ENCODE measurements at regions not wholly inside any gene's neighbourhood (a gene's known extent, or its start where the extent isn't known, plus 50 kb on each side); places are given as distances from the start of the nearest gene placed in this dataset.

- H3K27ac Mint-ChIP-seq = no peak overlapping the region
- no peaks in the 10 kb centered on the region for H3K4me1 Mint-ChIP-seq
- H3K9me3 Mint-ChIP-seq = no peaks in the 10 kb centered on the region
- DNase-seq (no peak), ATAC-seq (no peak)
- no peaks in the 10 kb centered on the region for H3K36me3 Mint-ChIP-seq (ENCODE audit: low read depth)
- H3K4me3 Mint-ChIP-seq = no peak overlapping the region
- H3K27me3 Mint-ChIP-seq = no peaks in the 10 kb centered on the region
Measured at GRCh38 chr1:72918940-72919339, 636.6 kb upstream of the NEGR1 start.

DNA sequence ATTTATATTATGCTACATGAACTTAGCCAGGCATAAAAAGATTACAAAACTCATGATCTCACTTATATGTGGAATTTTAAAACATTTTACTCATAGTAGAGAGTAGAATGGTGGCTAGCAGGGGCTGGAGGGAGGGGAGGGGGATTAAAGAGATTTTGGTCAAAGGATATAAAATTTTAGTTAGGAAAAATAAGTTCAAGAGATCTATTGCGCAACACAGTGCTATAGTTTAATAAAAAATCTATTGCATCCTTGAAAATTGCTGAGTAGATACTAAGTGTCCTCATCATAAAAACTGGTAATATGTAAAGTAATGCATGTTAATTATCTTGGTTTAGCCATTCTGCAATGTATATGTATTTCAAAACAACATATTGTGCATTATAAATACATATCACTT, 635.6 kb upstream of the NEGR1 start:
- Mint-ChIP-seq H3K36me3 (ENCODE audit: low read depth) (no peaks in the 10 kb centered on the region), H3K9me3 (no peaks in the 10 kb centered on the region), H3K4me1 (no peaks in the 10 kb centered on the region), H3K4me3 (no peak overlapping the region), H3K27me3 (no peaks in the 10 kb centered on the region), H3K27ac (no peak overlapping the region)
- DNase-seq = no peak
- no peak for ATAC-seq

GRCh38 chr1:72915581-72915980, 633.2 kb upstream of the NEGR1 start:
- no peaks in the 10 kb centered on the region for H3K36me3 Mint-ChIP-seq (ENCODE audit: low read depth)

DNA sequence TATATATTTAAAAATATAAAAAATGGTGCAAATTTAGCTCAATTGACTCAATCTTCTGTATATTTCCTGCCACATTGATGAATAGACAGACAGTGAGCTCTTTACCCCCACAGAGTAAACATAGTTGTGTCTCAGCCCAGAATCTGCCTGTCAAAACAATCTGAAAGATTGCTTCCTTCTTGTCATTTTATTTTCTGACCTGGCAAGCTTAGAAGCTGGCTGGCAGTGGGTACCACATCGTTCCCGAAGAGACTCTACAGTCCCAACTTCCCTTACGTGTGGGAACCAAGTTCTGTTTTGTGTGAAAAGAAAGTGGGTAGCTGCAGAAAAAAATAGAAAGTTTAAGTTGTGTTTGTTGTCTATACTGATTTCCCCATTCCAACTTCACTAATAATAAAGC, 629.3 kb upstream of the NEGR1 start:
- DNase-seq = no peak
- H3K27ac Mint-ChIP-seq = no peak overlapping the region
- ATAC-seq = no peak
- H3K27me3 Mint-ChIP-seq = no peaks in the 10 kb centered on the region
- no peak overlapping the region for H3K4me3 Mint-ChIP-seq
- peaks cover 5% of the 10 kb centered on the region for H3K9me3 Mint-ChIP-seq
- H3K4me1 Mint-ChIP-seq = no peaks in the 10 kb centered on the region
- no peaks in the 10 kb centered on the region for H3K36me3 Mint-ChIP-seq (ENCODE audit: low read depth)

More at GRCh38 chr1:72915581-72915980, 633.2 kb upstream of the NEGR1 start:
- Mint-ChIP-seq H3K4me1 (no peaks in the 10 kb centered on the region), H3K4me3 (no peak overlapping the region), H3K9me3 (no peaks in the 10 kb centered on the region), H3K27ac (no peak overlapping the region), H3K27me3 (no peaks in the 10 kb centered on the region)
- DNase-seq (no peak), ATAC-seq (no peak)

GRCh38 chr1:72896256-72896655, 613.9 kb upstream of the NEGR1 start:
- H3K27me3 Mint-ChIP-seq = no peaks in the 10 kb centered on the region
- DNase-seq (no peak), ATAC-seq (no peak)
- H3K4me1 Mint-ChIP-seq = no peaks in the 10 kb centered on the region
- no peak overlapping the region for H3K27ac Mint-ChIP-seq
- no peak overlapping the region for H3K4me3 Mint-ChIP-seq
- no peaks in the 10 kb centered on the region for H3K9me3 Mint-ChIP-seq
- no peaks in the 10 kb centered on the region for H3K36me3 Mint-ChIP-seq (ENCODE audit: low read depth)

DNA sequence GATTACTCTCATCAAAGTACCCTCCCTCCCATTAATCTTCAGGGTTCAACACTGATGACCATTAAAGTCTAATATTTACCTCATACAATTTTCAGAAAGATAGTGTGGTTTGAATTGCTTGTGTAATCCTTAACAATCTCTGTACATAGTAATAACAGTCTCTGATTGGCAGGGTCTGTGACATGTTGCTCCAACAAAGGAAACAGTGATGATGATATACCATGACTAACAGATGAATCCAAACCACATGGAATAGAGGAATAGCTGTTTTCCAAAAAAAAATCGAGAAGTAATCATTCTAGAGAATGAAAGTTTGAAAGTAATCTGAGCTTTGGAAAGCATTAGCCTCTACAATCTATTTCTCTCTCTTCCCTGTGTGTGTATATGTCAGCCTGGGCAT, 610.1 kb upstream of the NEGR1 start:
- Mint-ChIP-seq H3K27me3 (no peaks in the 10 kb centered on the region), H3K36me3 (ENCODE audit: low read depth) (no peaks in the 10 kb centered on the region), H3K9me3 (peaks cover 4% of the 10 kb centered on the region), H3K4me1 (no peaks in the 10 kb centered on the region), H3K27ac (no peak overlapping the region), H3K4me3 (no peak overlapping the region)
- ATAC-seq (no peak), DNase-seq (no peak)

DNA sequence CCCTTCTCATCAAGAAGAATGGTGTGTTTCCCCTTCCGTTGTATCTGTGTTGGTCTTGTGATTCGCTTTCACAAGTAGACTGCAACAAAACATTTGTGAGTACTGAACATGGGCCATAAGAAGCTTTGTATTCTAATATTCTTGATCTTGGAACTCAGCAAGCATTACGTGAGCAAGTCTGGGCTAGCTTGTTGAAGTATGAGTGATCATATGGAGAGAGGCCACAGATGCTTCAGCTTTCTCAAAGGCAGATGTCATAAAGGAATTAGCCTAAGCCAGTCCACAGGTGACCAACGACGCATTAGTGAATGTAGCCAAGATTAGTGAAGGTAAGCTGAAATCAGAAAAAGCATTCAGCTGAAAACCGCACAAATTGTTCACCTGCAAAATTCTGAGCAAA, 609.6 kb upstream of the NEGR1 start:
- H3K9me3 Mint-ChIP-seq = peaks cover 4% of the 10 kb centered on the region

DNA sequence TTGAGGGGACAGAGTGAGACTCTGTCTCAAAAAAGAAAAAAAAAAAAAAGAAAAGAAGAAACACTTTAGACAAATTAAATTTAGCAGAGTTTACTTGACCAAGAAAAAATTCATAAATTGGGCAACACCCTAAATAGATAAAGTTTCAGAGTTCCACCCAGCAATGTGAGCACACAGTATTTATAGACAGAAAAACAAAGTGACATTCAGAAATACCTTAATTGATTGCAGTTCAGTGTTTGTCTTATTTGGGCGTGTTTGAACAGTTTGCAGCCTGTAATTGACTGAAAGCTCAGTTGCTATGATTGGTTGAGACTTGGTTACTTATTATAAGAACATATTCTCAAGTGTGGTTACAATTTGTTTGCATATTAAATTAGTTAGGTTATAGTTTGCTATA, 603.5 kb upstream of the NEGR1 start:
- H3K36me3 Mint-ChIP-seq (ENCODE audit: low read depth) = no peaks in the 10 kb centered on the region
- H3K9me3 Mint-ChIP-seq = peaks cover 9% of the 10 kb centered on the region

More for the DNA sequence above, 609.6 kb upstream of the NEGR1 start:
- DNase-seq (no peak), ATAC-seq (no peak)
- no peaks in the 10 kb centered on the region for H3K36me3 Mint-ChIP-seq (ENCODE audit: low read depth)
- H3K27ac Mint-ChIP-seq = no peak overlapping the region
- H3K27me3 Mint-ChIP-seq = no peaks in the 10 kb centered on the region
- H3K4me3 Mint-ChIP-seq = no peak overlapping the region
- H3K4me1 Mint-ChIP-seq = no peaks in the 10 kb centered on the region

DNA sequence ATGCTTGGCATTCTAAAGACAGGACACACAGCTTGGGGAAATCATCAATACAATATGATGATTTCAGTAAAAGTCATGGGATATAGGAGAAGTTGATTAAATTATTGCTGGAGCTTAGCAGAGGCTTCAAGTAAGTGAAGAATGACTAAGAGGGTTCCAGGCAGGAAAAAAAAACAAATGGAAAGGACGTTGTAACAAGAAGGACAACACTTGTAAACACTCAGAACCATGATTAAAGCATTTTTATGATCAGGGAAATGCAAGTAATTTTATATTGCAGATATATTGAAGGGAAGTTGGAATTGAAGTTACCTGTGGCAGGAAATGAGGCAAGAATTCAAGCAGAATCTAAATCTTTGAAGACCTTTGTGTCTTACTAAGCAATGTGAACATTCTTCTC, 602.7 kb upstream of the NEGR1 start:
- H3K4me1 Mint-ChIP-seq = no peaks in the 10 kb centered on the region
- DNase-seq = no peak
- H3K4me3 Mint-ChIP-seq = no peak overlapping the region
- no peaks in the 10 kb centered on the region for H3K36me3 Mint-ChIP-seq (ENCODE audit: low read depth)
- H3K9me3 Mint-ChIP-seq = peaks cover 9% of the 10 kb centered on the region
- no peaks in the 10 kb centered on the region for H3K27me3 Mint-ChIP-seq
- no peak for ATAC-seq
- no peak overlapping the region for H3K27ac Mint-ChIP-seq

More for the DNA sequence above, 603.5 kb upstream of the NEGR1 start:
- Mint-ChIP-seq H3K4me3 (no peak overlapping the region), H3K27me3 (no peaks in the 10 kb centered on the region), H3K27ac (no peak overlapping the region), H3K4me1 (no peaks in the 10 kb centered on the region)
- no peak for DNase-seq
- ATAC-seq = no peak

DNA sequence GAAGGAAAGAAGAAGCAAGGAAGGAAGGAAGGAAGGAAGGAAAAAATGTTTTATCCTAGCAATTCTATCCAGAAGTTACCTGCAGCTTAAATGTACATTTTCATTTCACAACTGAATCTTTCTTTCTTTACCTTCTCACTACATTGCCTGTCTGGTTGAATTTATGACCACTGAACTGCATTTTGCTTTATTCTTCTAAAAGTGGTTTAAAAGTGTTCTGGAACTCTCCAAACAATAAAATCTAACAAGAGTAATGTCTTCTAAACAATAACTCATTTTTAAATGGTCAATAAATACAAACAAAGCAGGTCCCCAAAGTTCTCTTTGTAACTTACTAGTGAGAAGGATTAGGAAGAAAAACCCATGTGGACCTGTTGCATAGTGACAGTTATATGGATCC, 587.5 kb upstream of the NEGR1 start:
- no peaks in the 10 kb centered on the region for H3K36me3 Mint-ChIP-seq (ENCODE audit: low read depth)
- no peak overlapping the region for H3K4me3 Mint-ChIP-seq
- H3K27ac Mint-ChIP-seq = no peak overlapping the region
- H3K9me3 Mint-ChIP-seq = peaks cover 10% of the 10 kb centered on the region
- no peaks in the 10 kb centered on the region for H3K4me1 Mint-ChIP-seq
- no peak for ATAC-seq
- no peaks in the 10 kb centered on the region for H3K27me3 Mint-ChIP-seq
- DNase-seq = no peak

- ATAC-seq (no peak), DNase-seq (no peak)
- Mint-ChIP-seq H3K9me3 (peaks cover 10% of the 10 kb centered on the region), H3K4me3 (no peak overlapping the region), H3K27me3 (no peaks in the 10 kb centered on the region), H3K36me3 (ENCODE audit: low read depth) (no peaks in the 10 kb centered on the region), H3K27ac (no peak overlapping the region), H3K4me1 (no peaks in the 10 kb centered on the region)
Measured at GRCh38 chr1:72869441-72869840, 587.1 kb upstream of the NEGR1 start.

DNA sequence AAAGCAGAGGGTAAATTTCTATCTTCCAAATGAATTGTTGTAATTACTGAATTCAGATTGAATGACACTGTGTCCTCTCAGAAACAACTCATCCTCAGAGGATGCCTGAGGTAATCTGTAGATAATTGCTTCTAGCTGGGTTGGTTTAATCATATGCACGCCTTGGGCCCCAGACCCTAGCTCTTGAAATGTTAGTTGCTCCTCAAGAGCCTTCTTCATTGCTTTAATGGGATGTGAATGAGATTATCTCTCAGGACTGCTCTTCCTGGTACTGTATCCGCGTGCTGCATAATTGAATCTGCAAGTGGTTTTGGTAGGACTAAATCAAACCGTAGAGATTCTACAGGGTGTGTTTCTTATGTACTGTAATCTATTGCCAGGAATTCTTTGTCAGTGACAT, 569.3 kb upstream of the NEGR1 start:
- H3K36me3 Mint-ChIP-seq (ENCODE audit: low read depth) = no peaks in the 10 kb centered on the region
- DNase-seq (no peak), ATAC-seq (no peak)
- no peak overlapping the region for H3K27ac Mint-ChIP-seq
- no peak overlapping the region for H3K4me3 Mint-ChIP-seq
- H3K27me3 Mint-ChIP-seq = no peaks in the 10 kb centered on the region
- H3K9me3 Mint-ChIP-seq = no peaks in the 10 kb centered on the region
- no peaks in the 10 kb centered on the region for H3K4me1 Mint-ChIP-seq

DNA sequence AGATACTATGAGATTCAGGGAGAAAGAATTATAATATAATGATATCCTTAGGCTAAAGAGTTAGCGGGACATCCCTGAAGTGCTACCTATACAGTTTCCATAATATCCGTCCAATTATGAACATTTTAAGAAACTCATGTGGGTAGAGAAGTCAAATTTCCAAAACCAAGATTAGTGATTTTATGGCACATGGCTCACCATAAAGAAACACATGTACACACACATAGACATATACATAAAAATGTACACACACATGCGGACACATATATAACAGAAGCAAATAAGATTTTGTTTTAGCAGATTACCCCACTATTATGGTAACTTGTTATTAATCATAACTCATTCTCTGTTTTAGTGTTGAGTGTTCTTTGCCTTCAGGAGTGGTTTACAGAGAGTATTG, 566.7 kb upstream of the NEGR1 start:
- DNase-seq (no peak), ATAC-seq (no peak)
- Mint-ChIP-seq H3K4me1 (no peaks in the 10 kb centered on the region), H3K27ac (no peak overlapping the region), H3K36me3 (ENCODE audit: low read depth) (no peaks in the 10 kb centered on the region), H3K9me3 (no peaks in the 10 kb centered on the region), H3K4me3 (no peak overlapping the region), H3K27me3 (no peaks in the 10 kb centered on the region)

DNA sequence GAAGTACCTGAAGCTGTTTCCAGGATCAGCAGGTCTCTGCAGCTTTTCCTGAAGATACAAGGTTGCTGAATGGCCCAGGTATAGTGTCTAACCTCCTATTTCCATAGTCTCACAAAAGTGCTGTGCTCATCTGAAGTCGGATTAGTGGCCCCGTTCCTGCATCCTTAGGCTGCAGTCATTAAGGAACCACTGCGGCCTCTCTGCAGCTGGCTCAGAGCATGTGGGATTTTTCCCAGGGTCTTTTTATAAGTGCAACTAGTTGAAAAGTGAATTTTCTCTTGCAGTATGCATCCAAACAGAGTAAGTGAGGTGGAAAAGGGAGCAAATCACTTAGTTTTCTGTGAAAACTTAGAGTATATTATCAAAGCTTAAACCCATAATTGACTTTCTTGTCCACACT, 565.3 kb upstream of the NEGR1 start:
- Mint-ChIP-seq H3K9me3 (peaks cover 2% of the 10 kb centered on the region), H3K4me3 (no peak overlapping the region), H3K4me1 (no peaks in the 10 kb centered on the region), H3K36me3 (ENCODE audit: low read depth) (no peaks in the 10 kb centered on the region), H3K27me3 (no peaks in the 10 kb centered on the region), H3K27ac (no peak overlapping the region)
- no peak for DNase-seq
- ATAC-seq = no peak

GRCh38 chr1:72846476-72847278, 564.3 kb upstream of the NEGR1 start:
- ATAC-seq (no peak), DNase-seq (no peak)
- Mint-ChIP-seq H3K27ac (no peak overlapping the region), H3K27me3 (no peaks in the 10 kb centered on the region), H3K9me3 (peaks cover 4% of the 10 kb centered on the region), H3K4me3 (no peak overlapping the region), H3K36me3 (ENCODE audit: low read depth) (no peaks in the 10 kb centered on the region), H3K4me1 (no peaks in the 10 kb centered on the region)

GRCh38 chr1:72845981-72846380, 563.6 kb upstream of the NEGR1 start:
- Mint-ChIP-seq H3K27me3 (no peaks in the 10 kb centered on the region), H3K4me1 (no peaks in the 10 kb centered on the region), H3K27ac (no peak overlapping the region), H3K9me3 (peaks cover 4% of the 10 kb centered on the region), H3K36me3 (ENCODE audit: low read depth) (no peaks in the 10 kb centered on the region), H3K4me3 (no peak overlapping the region)
- ATAC-seq (no peak), DNase-seq (no peak)

Measured in activated naive CD8-positive, alpha-beta T cell treated with anti-CD3 and anti-CD28 coated beads, Interleukin-2, amount 50 U/mL, for 24 hours (primary cell).